Mesodermal cell (in vitro differentiated cells): ENCODE measurements at regions not wholly inside any gene's neighbourhood (a gene's known extent, or its start where the extent isn't known, plus 50 kb on each side); places are given as distances from the start of the nearest gene placed in this dataset.

Experiments used
- H3K27ac ChIP-seq: 2 replicates; pipeline ENCODE4 v1.7.0; 2013; ENCODE audit warnings: mild to moderate bottlenecking, low read depth, low read length, moderate library complexity; ENCODE audit not compliant: severe bottlenecking
- H3K36me3 ChIP-seq: 2 replicates; pipeline ENCODE4 v1.7.1; 2013; ENCODE audit warnings: mild to moderate bottlenecking, low read length, moderate library complexity; ENCODE audit not compliant: control insufficient read depth, insufficient read depth
- H3K4me1 ChIP-seq: one replicate; pipeline ENCODE4 v1.7.1; 2013; ENCODE audit warnings: mild to moderate bottlenecking, low read length; ENCODE audit not compliant: insufficient read depth, control insufficient read depth, poor library complexity, severe bottlenecking
- H3K4me3 ChIP-seq: 2 replicates; pipeline ENCODE4 v1.7.0; 2013; ENCODE audit warnings: low read length, control low read depth, mild to moderate bottlenecking; ENCODE audit not compliant: insufficient read depth, poor library complexity, severe bottlenecking; ENCODE audit errors: extremely low read depth
- H3K9me3 ChIP-seq: 2 replicates; pipeline ENCODE4 v1.7.1; 2013; ENCODE audit warnings: mild to moderate bottlenecking, low read length, moderate library complexity; ENCODE audit not compliant: control insufficient read depth
- WGBS, 2 experiments: methylation state at CpG; one replicate each; pipeline ENCODE4 v1.1.5; 2013; ENCODE audit warnings: missing lambda C conversion rate in 2 of 2; ENCODE audit not compliant: insufficient coverage in 2 of 2; 5-methylcytosine and 5-hydroxymethylcytosine counted together

DNA sequence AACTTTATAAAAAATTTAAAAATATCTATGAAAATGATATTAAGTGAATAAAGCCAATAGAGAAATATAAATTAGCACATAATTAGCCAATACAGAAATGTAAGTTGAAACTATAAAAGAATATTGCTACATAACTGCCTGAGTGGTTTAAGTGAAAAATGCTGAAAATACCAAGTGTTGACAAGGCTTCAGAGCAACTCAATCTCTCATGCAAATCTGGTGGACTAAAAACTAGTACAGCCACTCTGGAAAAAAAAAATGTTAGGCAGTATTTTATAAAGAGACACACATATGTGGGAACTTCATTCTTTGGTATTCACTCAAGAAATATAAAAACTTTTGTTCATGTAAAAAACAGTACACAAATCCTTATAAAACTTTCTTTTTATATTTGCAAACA is 833.7 kb upstream of the ROBO1 start:
- Histone ChIP-seq H3K27ac (no peak overlapping the region), H3K4me1 (no peaks in the 10 kb centered on the region), H3K4me3 (no peak overlapping the region), H3K9me3 (no peaks in the 10 kb centered on the region), H3K36me3 (no peaks in the 10 kb centered on the region)

DNA sequence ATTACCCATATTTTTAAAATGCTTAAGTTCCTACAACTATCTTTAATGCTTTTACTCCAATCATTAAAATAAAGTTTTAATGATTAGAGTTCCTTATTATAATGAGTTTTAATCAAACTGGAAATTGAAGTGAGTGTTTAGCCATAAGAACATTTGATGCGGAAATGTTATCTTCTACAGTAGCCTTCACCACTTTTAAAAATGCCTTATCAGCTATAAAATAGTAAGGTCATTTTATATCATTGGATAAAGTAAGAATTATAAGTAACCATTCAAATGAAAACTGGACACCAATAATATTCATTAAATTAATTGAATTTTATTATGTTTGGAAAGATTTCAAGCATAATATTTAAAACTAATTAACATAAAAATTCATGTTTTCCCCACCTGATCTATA is 825.0 kb upstream of the ROBO1 start:
- Histone ChIP-seq H3K9me3 (no peaks in the 10 kb centered on the region), H3K27ac (no peak overlapping the region), H3K4me1 (no peaks in the 10 kb centered on the region), H3K4me3 (no peak overlapping the region), H3K36me3 (no peaks in the 10 kb centered on the region)
- no CpG with 5 or more reads among the region's 1 CpG for WGBS, 2 experiments

DNA sequence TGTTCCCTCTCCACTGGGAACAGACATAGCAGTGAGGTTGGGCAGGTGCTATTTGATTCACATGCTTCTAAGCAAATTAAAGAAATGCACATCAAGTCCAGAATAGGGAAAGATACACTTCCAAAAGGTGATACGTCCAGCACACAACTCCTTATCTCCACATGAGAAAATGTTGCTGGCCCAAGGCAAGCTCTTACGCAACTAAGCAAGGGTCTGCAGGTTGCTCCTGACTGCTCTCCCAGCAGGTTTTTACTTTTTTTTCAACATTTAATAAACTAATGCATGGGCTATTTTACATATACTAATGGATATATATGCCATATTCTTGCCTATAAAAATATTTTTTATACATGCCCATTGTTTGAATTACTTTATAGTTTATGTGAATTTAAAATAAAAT is 818.5 kb upstream of the ROBO1 start:
- WGBS, 2 experiments = 100% methylated on average over 1 of the region's 2 CpGs
- Histone ChIP-seq H3K36me3 (no peaks in the 10 kb centered on the region), H3K27ac (no peak overlapping the region), H3K4me1 (no peaks in the 10 kb centered on the region), H3K9me3 (no peaks in the 10 kb centered on the region), H3K4me3 (no peak overlapping the region)

DNA sequence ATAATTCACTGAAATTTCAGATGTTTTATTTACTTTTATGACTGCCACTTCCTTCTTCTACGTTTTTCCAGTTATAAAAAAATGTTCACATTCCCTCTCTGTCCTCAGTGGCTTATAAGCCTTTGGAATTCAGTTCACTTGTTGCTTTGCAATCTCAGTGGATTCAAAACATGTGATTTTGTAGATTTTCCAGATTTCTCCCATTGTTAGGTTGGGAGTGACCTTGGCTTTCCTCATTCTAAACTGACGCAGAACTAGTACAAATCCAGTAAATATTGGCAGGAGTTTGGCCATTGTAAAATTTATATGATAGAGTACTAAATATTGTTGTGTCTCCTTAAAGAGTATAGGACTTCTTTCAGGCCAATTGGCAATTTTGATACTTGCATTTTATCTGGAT is 812.3 kb upstream of the ROBO1 start:
- H3K27ac ChIP-seq = no peak overlapping the region

DNA sequence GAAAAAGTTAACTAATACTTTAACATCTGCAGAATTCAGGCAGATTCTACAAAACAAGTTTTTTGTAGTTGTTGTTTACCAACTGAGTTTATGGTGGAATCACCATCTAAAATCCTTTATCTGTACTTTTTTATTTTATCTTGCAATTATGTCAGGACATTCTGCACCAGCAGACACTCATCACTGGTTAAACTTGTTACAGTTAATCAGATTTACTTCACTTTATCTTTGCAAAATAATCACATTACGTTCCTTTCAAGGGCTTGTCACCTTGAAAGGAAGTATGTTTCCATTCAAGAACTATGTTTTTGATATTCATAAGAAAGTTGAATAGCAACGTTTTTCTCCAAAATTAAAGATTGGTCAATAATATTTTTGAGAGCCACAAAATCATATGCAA is 796.6 kb upstream of the ROBO1 start:
- no CpG with 5 or more reads among the region's 2 CpGs for WGBS, 2 experiments
- Histone ChIP-seq H3K36me3 (no peaks in the 10 kb centered on the region), H3K4me3 (no peak overlapping the region)

More for the DNA sequence above, 812.3 kb upstream of the ROBO1 start:
- Histone ChIP-seq H3K36me3 (no peaks in the 10 kb centered on the region), H3K4me1 (no peaks in the 10 kb centered on the region), H3K4me3 (no peak overlapping the region), H3K9me3 (no peaks in the 10 kb centered on the region)
- 40 to 80% methylated on average over 1 of the region's 2 CpGs for WGBS, 2 experiments

DNA sequence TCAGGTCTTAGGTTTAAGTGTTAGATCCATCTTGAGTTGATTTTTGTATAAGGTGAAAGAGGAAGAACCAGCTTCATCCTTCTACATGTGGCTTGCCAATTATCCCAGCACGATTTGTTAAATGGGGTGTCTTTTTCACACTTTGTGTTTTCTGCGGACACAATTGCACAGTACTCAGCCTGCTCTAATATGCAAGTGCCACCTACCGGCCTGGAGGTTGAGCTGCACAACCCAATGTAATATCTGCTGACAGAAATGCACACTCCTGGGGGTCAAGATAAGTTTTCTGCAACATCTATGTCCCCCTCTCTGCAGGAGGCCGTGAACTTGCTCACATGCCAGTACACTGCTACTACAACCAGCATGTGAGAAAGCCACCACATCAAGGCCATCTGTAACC is 791.9 kb upstream of the ROBO1 start:
- Histone ChIP-seq H3K9me3 (no peaks in the 10 kb centered on the region), H3K27ac (no peak overlapping the region), H3K4me1 (no peaks in the 10 kb centered on the region), H3K36me3 (no peaks in the 10 kb centered on the region), H3K4me3 (no peak overlapping the region)
- 81 to 90% methylated on average over 2 to 3 of the region's 4 CpGs for WGBS, 2 experiments

More for the DNA sequence above, 796.6 kb upstream of the ROBO1 start:
- no peaks in the 10 kb centered on the region for H3K4me1 ChIP-seq
- no peak overlapping the region for H3K27ac ChIP-seq
- H3K9me3 ChIP-seq = no peaks in the 10 kb centered on the region

DNA sequence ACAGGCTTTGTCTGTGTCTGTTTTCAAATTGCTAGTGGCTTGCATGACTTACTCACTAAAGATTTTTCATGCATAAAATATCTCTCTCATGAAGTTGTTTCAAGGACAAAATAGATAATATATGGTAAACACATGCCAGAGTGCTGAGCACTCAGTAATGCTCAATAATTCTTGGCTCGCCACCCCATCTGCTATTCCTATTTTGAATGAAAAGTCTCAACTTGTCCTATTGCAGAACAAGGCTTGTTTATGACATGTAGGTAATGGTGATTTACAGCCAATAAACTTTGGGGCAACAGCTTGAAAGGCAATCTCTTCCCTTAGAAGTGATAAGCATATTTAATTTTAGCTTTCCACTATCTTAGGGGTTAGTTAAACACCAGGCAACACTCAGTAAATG is 789.0 kb upstream of the ROBO1 start:
- H3K4me1 ChIP-seq = no peaks in the 10 kb centered on the region
- H3K9me3 ChIP-seq = no peaks in the 10 kb centered on the region
- H3K36me3 ChIP-seq = no peaks in the 10 kb centered on the region
- no CpG with 5 or more reads among the region's 1 CpG for WGBS, 2 experiments
- H3K4me3 ChIP-seq = no peak overlapping the region
- no peak overlapping the region for H3K27ac ChIP-seq

DNA sequence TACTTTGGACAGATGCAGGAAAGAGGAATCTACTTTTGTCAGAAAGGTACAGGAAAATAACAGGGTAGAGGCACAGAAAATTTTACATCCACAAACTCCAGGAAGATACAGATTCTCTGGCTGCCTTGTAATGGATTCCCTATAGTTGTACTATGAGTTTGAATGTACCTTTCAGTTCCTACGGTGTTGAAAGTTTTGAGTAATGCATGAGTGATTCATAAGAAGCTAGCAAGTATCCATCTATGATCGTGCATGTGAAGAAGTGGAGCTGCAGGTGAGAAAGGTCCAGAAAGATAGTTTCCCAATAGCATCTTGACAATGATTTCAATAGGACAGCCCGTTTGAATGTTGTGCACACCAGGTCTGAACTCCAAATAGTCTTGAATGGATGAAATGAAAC is 786.5 kb upstream of the ROBO1 start:
- H3K4me1 ChIP-seq = no peaks in the 10 kb centered on the region
- H3K4me3 ChIP-seq = no peak overlapping the region
- WGBS, 2 experiments = 90 to 94% methylated on average over 2 of the region's 3 CpGs
- H3K36me3 ChIP-seq = no peaks in the 10 kb centered on the region
- no peaks in the 10 kb centered on the region for H3K9me3 ChIP-seq
- H3K27ac ChIP-seq = no peak overlapping the region

DNA sequence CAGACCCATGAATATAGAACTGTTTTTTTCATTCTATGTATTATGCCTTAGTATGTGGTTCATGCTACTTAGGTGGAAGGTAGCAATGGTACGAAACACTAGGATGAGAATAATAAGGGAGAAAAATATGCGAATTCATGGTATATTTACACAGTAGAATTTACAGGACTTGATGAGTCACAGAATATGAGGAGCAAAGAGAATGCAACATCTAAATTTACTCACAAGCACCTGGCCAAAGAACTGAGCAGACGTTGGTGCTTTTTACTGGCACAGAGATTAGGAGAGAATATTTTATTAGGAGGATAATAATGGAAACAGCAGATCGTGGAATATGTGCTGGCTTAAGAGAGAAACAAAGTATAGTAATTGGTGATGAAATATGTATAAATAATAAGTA is 785.4 kb upstream of the ROBO1 start:
- Histone ChIP-seq H3K36me3 (no peaks in the 10 kb centered on the region), H3K4me3 (no peak overlapping the region), H3K9me3 (no peaks in the 10 kb centered on the region), H3K4me1 (no peaks in the 10 kb centered on the region), H3K27ac (no peak overlapping the region)
- WGBS, 2 experiments = 90% methylated on average over 2 to 3 of the region's 4 CpGs

DNA sequence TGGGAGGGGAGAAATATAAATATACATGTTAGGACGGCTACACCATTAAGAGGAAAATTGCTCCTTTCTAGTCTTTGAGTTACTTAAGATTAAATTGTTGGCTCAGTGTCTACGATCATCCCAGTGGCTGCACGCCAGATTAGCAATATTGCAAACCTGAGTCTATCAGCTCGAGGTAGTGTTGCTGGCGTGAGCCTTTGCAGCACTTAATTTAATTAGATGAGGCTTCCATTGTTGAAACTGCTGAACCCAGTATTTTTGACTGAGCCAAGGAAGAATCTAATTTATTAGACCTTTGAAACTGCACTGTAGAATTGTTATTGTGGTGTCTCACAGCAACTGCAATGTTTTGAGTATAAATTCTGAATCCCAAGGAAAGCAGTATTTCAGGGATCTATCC is 782.4 kb upstream of the ROBO1 start:
- WGBS, 2 experiments = 80 to 90% methylated on average over 5 of the region's 5 CpGs
- Histone ChIP-seq H3K4me1 (no peaks in the 10 kb centered on the region), H3K27ac (no peak overlapping the region), H3K36me3 (no peaks in the 10 kb centered on the region), H3K4me3 (no peak overlapping the region), H3K9me3 (no peaks in the 10 kb centered on the region)

DNA sequence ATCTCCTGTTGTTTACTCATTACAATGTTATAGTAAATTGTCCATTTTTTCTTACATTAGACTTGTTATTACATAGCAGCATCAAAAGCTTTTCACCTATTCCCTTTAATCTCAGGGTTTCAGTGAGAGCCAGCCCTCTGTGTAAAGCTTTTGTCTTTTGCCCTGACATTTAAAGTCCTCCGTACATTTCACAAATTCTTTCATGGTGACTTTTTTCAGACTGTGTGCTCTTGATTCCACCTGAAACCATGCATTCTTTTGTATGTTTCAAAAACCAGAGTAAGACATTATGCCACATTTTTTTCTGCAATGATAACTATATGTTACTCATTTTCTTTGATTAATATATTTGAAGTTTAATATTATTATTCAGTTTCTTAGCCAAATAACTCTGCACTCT is 781.4 kb upstream of the ROBO1 start:
- 90% methylated on average over 1 of the region's 1 CpG; no CpG with 5 or more reads in 1 of the 2 experiments for WGBS, 2 experiments
- no peak overlapping the region for H3K4me3 ChIP-seq
- no peaks in the 10 kb centered on the region for H3K9me3 ChIP-seq
- H3K4me1 ChIP-seq = no peaks in the 10 kb centered on the region
- no peak overlapping the region for H3K27ac ChIP-seq
- H3K36me3 ChIP-seq = no peaks in the 10 kb centered on the region

DNA sequence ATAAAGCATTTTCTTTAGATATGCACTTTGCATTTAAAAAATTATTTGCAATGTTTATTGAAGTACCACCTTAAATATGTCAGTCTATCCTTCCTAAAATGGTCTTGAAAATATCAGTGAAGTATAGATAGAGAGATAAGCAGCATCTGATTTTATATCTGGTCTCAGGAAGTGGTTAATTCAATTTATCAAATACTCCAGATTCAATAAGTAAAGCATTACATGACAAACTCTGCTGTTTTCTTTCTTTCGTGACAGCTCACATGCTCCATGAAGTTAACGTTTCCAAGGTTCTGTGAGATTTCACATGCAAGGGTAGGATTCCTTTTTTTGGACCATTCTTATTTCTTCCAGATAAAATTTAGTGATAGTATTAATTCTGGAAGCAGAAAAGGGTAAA is 775.4 kb upstream of the ROBO1 start:
- Histone ChIP-seq H3K4me1 (no peaks in the 10 kb centered on the region), H3K27ac (no peak overlapping the region), H3K9me3 (no peaks in the 10 kb centered on the region), H3K36me3 (no peaks in the 10 kb centered on the region), H3K4me3 (no peak overlapping the region)
- 83% methylated on average over 1 of the region's 2 CpGs; no CpG with 5 or more reads in 1 of the 2 experiments for WGBS, 2 experiments
